ENCODE measurements at regions not wholly inside any gene's neighbourhood (a gene's known extent, or its start where the extent isn't known, plus 50 kb on each side); places are given as distances from the start of the nearest gene placed in this dataset.

DNA sequence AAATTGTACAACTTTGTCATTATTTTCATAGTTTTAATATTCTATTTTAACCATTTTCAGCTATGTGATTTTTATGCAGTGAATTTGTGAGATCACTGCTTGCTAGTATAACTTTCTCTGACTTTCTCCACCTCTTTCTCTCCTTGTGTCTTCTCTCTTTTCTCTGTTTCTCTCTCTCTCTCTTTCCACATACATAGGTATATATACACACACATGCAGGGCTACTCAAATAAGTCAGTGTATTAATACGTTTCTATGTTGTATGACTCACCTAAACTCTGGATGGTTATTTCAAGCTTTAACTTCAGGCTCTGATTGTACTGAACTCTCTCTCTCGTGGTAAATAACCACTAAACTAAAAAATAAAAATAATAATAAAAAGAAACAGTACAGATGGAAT lies 1389.3 kb upstream of the ALCAM start:
- Histone ChIP-seq H3K4me3 (ENCODE audit: control insufficient read depth in 2 of 3, extremely low read depth in 1 of 3, insufficient read depth in 2 of 3, low read depth in 1 of 3, low read length in 3 of 3) (no peak overlapping the region), H3K4me2 (ENCODE audit: control insufficient read depth, extremely low read depth, insufficient read depth, low read depth, low read length) (no peak overlapping the region), H3K9me1 (ENCODE audit: control insufficient read depth, extremely low read depth, insufficient read depth, low read length) (no peaks in the 10 kb centered on the region), H3K9ac (ENCODE audit: control insufficient read depth, extremely low read depth, insufficient read depth, low read length) (no peak overlapping the region), H3K9me3 (ENCODE audit: control insufficient read depth, low read depth, low read length) (no peaks in the 10 kb centered on the region), H2AFZ (ENCODE audit: control insufficient read depth, low read length) (no peak overlapping the region), H3K79me2 (ENCODE audit: control insufficient read depth, insufficient read depth, low read length) (no peaks in the 10 kb centered on the region), H3K4me1 (ENCODE audit: control insufficient read depth, extremely low read depth, insufficient read depth, low read length) (no peaks in the 10 kb centered on the region), H3K27me3 (ENCODE audit: control insufficient read depth, extremely low read depth, insufficient read depth, low read length) (no peaks in the 10 kb centered on the region), H3K36me3 (ENCODE audit: control insufficient read depth in 2 of 2, extremely low read depth in 1 of 2, insufficient read depth in 2 of 2, low read length in 2 of 2) (no peaks in the 10 kb centered on the region), H4K20me1 (ENCODE audit: control insufficient read depth, extremely low read depth, insufficient read depth, low read length) (no peaks in the 10 kb centered on the region), H3K27ac (ENCODE audit: control insufficient read depth, insufficient read depth, low read length) (no peak overlapping the region)
- dilution Hi-C loops (cut with MboI; ENCODE audit: extremely low pct_ligation_motif_present, low sequenced_read_pairs): no loop called here
- FAIRE-seq (no peak), DNase-seq (ENCODE audit: low read depth, low spot score) (no peak)
- no peak for TF ChIP-seq EZH2 (IDR thresholded peaks at IDR 0.05; ENCODE audit: low read length)
- no peak for TF ChIP-seq CTCF (optimal IDR thresholded peaks at IDR 0.05 in 1 of 3, IDR thresholded peaks at IDR 0.05 in 1 of 3, conservative IDR thresholded peaks at IDR 0.05 in 1 of 3; ENCODE audit: extremely low read depth in 1 of 3, insufficient read depth in 2 of 3, low read length in 3 of 3)

- TF ChIP-seq CTCF (optimal IDR thresholded peaks at IDR 0.05 in 1 of 3, IDR thresholded peaks at IDR 0.05 in 1 of 3, conservative IDR thresholded peaks at IDR 0.05 in 1 of 3; ENCODE audit: extremely low read depth in 1 of 3, insufficient read depth in 2 of 3, low read length in 3 of 3) (peak in 1 of 3 experiments; percentile 57), EZH2 (IDR thresholded peaks at IDR 0.05; ENCODE audit: low read length) (no peak)
- H3K4me1 ChIP-seq (ENCODE audit: control insufficient read depth, extremely low read depth, insufficient read depth, low read length): no peaks in the 10 kb centered on the region
- no peak overlapping the region for H3K9ac ChIP-seq (ENCODE audit: control insufficient read depth, extremely low read depth, insufficient read depth, low read length)
- H3K79me2 ChIP-seq (ENCODE audit: control insufficient read depth, insufficient read depth, low read length): no peaks in the 10 kb centered on the region
- no peak overlapping the region for H3K4me2 ChIP-seq (ENCODE audit: control insufficient read depth, extremely low read depth, insufficient read depth, low read depth, low read length)
- FAIRE-seq (no peak), DNase-seq (ENCODE audit: low read depth, low spot score) (no peak)
- H4K20me1 ChIP-seq (ENCODE audit: control insufficient read depth, extremely low read depth, insufficient read depth, low read length): no peaks in the 10 kb centered on the region
- H2AFZ ChIP-seq (ENCODE audit: control insufficient read depth, low read length): no peak overlapping the region
- no peaks in the 10 kb centered on the region for H3K9me3 ChIP-seq (ENCODE audit: control insufficient read depth, low read depth, low read length)
- H3K9me1 ChIP-seq (ENCODE audit: control insufficient read depth, extremely low read depth, insufficient read depth, low read length): no peaks in the 10 kb centered on the region
- dilution Hi-C loops (cut with MboI; ENCODE audit: extremely low pct_ligation_motif_present, low sequenced_read_pairs): no loop called here
- no peaks in the 10 kb centered on the region for H3K27me3 ChIP-seq (ENCODE audit: control insufficient read depth, extremely low read depth, insufficient read depth, low read length)
- no peak overlapping the region for H3K27ac ChIP-seq (ENCODE audit: control insufficient read depth, insufficient read depth, low read length)
- no peaks in the 10 kb centered on the region for H3K36me3 ChIP-seq (ENCODE audit: control insufficient read depth in 2 of 2, extremely low read depth in 1 of 2, insufficient read depth in 2 of 2, low read length in 2 of 2)
- H3K4me3 ChIP-seq (ENCODE audit: control insufficient read depth in 2 of 3, extremely low read depth in 1 of 3, insufficient read depth in 2 of 3, low read depth in 1 of 3, low read length in 3 of 3): no peak overlapping the region
Observed at GRCh38 chr3:103991461-103992115, 1375.1 kb upstream of the ALCAM start.
